Keratinocyte (primary cell): ENCODE measurements at regions not wholly inside any gene's neighbourhood (a gene's known extent, or its start where the extent isn't known, plus 50 kb on each side); places are given as distances from the start of the nearest gene placed in this dataset.

Experiments
- EZH2 ChIP-seq: IDR thresholded peaks from one replicate; pipeline ENCODE4 v1.6.1; 2012; ENCODE audit warnings: inconsistent platforms, mild to moderate bottlenecking, low read length, moderate library complexity
- TF ChIP-seq, protein P1 (sequence below), 3 experiments: IDR thresholded peaks in 1 of 3; conservative IDR thresholded peaks in 1 of 3; optimal IDR thresholded peaks in 1 of 3; 2 replicates in 2 of 3; 3 replicates in 1 of 3; pipeline versions ENCODE3 to v1.5.1; 2011; ENCODE audit warnings: low read length in 3 of 3, mild to moderate bottlenecking in 3 of 3, moderate library complexity in 2 of 3, control low read depth in 1 of 3, inconsistent platforms in 1 of 3; ENCODE audit not compliant: insufficient read depth in 2 of 3; ENCODE audit errors: extremely low read depth in 1 of 3

DNA sequence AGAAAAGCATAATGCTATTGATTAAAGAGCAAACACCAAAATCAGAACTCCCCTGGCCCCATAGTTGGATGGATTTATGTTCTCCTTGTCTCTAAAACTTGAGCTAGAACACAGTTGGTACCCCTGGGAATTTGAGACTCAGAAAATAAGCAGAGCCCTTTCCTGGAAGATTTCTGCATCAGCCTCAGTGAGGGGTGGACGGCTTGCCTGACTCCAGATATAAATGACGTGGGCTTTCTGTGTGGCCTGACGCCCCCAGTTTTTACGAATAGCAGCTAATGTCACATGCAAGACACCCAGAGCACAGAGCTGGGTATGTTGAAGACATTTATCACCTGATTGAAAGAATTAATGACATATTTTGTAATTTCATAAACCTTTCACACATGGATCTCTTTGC lies 130.8 kb downstream of the TRIM29 start:
- TF ChIP-seq, protein P1, sequence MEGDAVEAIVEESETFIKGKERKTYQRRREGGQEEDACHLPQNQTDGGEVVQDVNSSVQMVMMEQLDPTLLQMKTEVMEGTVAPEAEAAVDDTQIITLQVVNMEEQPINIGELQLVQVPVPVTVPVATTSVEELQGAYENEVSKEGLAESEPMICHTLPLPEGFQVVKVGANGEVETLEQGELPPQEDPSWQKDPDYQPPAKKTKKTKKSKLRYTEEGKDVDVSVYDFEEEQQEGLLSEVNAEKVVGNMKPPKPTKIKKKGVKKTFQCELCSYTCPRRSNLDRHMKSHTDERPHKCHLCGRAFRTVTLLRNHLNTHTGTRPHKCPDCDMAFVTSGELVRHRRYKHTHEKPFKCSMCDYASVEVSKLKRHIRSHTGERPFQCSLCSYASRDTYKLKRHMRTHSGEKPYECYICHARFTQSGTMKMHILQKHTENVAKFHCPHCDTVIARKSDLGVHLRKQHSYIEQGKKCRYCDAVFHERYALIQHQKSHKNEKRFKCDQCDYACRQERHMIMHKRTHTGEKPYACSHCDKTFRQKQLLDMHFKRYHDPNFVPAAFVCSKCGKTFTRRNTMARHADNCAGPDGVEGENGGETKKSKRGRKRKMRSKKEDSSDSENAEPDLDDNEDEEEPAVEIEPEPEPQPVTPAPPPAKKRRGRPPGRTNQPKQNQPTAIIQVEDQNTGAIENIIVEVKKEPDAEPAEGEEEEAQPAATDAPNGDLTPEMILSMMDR (optimal IDR thresholded peaks at IDR 0.05 in 1 of 3, IDR thresholded peaks at IDR 0.05 in 1 of 3, conservative IDR thresholded peaks at IDR 0.05 in 1 of 3; ENCODE audit: extremely low read depth in 1 of 3, insufficient read depth in 2 of 3, low read length in 3 of 3), result no peak
- TF ChIP-seq EZH2, result no peak
